Mucosa of rectum (tissue), 2 donors: ENCODE measurements at regions not wholly inside any gene's neighbourhood (a gene's known extent, or its start where the extent isn't known, plus 50 kb on each side); places are given as distances from the start of the nearest gene placed in this dataset.
A peak's percentile ranks its signal among the peaks of the same experiment; 100 is the strongest.

ENCODE experiments used
- H3K27ac ChIP-seq, 2 donors: one replicate each; pipeline ENCODE4 v1.7.0; 2013; ENCODE audit warnings: inconsistent platforms in 2 of 2, low read depth in 2 of 2, low read length in 2 of 2
- H3K27me3 ChIP-seq, 2 donors: one replicate each; pipeline ENCODE4 v1.7.0; 2013; ENCODE audit warnings: low read length in 2 of 2; ENCODE audit not compliant: control insufficient read depth in 2 of 2, insufficient read depth in 2 of 2
- H3K36me3 ChIP-seq, 2 donors: one replicate each; pipeline ENCODE4 v1.7.0; 2013; ENCODE audit warnings: low read length in 2 of 2; ENCODE audit not compliant: control insufficient read depth in 2 of 2, insufficient read depth in 2 of 2
- H3K4me1 ChIP-seq, 2 donors: one replicate each; pipeline ENCODE4 v1.7.0; 2013; ENCODE audit warnings: low read length in 2 of 2, mild to moderate bottlenecking in 1 of 2; ENCODE audit not compliant: control insufficient read depth in 2 of 2, insufficient read depth in 2 of 2
- H3K4me3 ChIP-seq, 2 donors: one replicate each; pipeline ENCODE4 v1.7.0; 2013; ENCODE audit warnings: low read length in 2 of 2
- H3K9ac ChIP-seq, 2 donors: one replicate each; pipeline ENCODE4 v1.7.0; 2013; ENCODE audit warnings: low read length in 2 of 2, low read depth in 1 of 2, mild to moderate bottlenecking in 1 of 2
- H3K9me3 ChIP-seq, 2 donors: one replicate each; pipeline ENCODE4 v1.7.0; 2013; ENCODE audit warnings: low read length in 2 of 2; ENCODE audit not compliant: control insufficient read depth in 2 of 2
- donor health status: healthy.
- donor health status: Normal muscosa, but diverticular disease.

GRCh38 chr13:33383724-33384577 lies 98.4 kb upstream of the STARD13 start:
- no peak overlapping the region for H3K27ac ChIP-seq
- no peak overlapping the region for H3K4me3 ChIP-seq
- H3K9me3 ChIP-seq = no peaks in the 10 kb centered on the region
- H3K9ac ChIP-seq = no peak overlapping the region
- no peaks in the 10 kb centered on the region for H3K36me3 ChIP-seq
- no peaks in the 10 kb centered on the region for H3K27me3 ChIP-seq
- H3K4me1 ChIP-seq = no peaks in the 10 kb centered on the region

GRCh38 chr13:33388286-33388998 lies 102.9 kb upstream of the STARD13 start:
- Histone ChIP-seq H3K9ac (no peak overlapping the region), H3K27ac (no peak overlapping the region), H3K4me1 (no peaks in the 10 kb centered on the region), H3K36me3 (no peaks in the 10 kb centered on the region), H3K4me3 (no peak overlapping the region), H3K27me3 (no peaks in the 10 kb centered on the region), H3K9me3 (no peaks in the 10 kb centered on the region)

GRCh38 chr13:33392794-33393405 lies 107.3 kb upstream of the STARD13 start:
- H3K27me3 ChIP-seq = no peaks in the 10 kb centered on the region
- H3K9me3 ChIP-seq = no peaks in the 10 kb centered on the region
- H3K4me1 ChIP-seq = no peaks in the 10 kb centered on the region
- H3K9ac ChIP-seq = no peak overlapping the region
- H3K27ac ChIP-seq = peak overlapping the region in 1 of 2 donors; percentile 7
- H3K36me3 ChIP-seq = no peaks in the 10 kb centered on the region
- H3K4me3 ChIP-seq = no peak overlapping the region

- H3K27ac ChIP-seq = no peak overlapping the region
- no peaks in the 10 kb centered on the region for H3K36me3 ChIP-seq
- H3K4me3 ChIP-seq = no peak overlapping the region
- no peaks in the 10 kb centered on the region for H3K4me1 ChIP-seq
- H3K27me3 ChIP-seq = no peaks in the 10 kb centered on the region
- no peak overlapping the region for H3K9ac ChIP-seq
- no peaks in the 10 kb centered on the region for H3K9me3 ChIP-seq
Observed at GRCh38 chr13:33394294-33394932, 108.9 kb upstream of the STARD13 start.

GRCh38 chr13:33401238-33401637 lies 115.7 kb upstream of the STARD13 start:
- Histone ChIP-seq H3K4me3 (no peak overlapping the region), H3K4me1 (no peaks in the 10 kb centered on the region), H3K27ac (no peak overlapping the region), H3K9me3 (no peaks in the 10 kb centered on the region), H3K9ac (no peak overlapping the region), H3K27me3 (no peaks in the 10 kb centered on the region), H3K36me3 (no peaks in the 10 kb centered on the region)

GRCh38 chr13:33402975-33403374 lies 117.4 kb upstream of the STARD13 start:
- no peak overlapping the region for H3K27ac ChIP-seq
- no peaks in the 10 kb centered on the region for H3K9me3 ChIP-seq

GRCh38 chr13:33403807-33404362 lies 118.3 kb upstream of the STARD13 start:
- no peaks in the 10 kb centered on the region for H3K9me3 ChIP-seq
- no peaks in the 10 kb centered on the region for H3K4me1 ChIP-seq
- H3K9ac ChIP-seq = no peak overlapping the region
- no peak overlapping the region for H3K27ac ChIP-seq
- no peaks in the 10 kb centered on the region for H3K27me3 ChIP-seq
- H3K36me3 ChIP-seq = no peaks in the 10 kb centered on the region
- no peak overlapping the region for H3K4me3 ChIP-seq

More at GRCh38 chr13:33402975-33403374, 117.4 kb upstream of the STARD13 start:
- no peaks in the 10 kb centered on the region for H3K4me1 ChIP-seq
- no peaks in the 10 kb centered on the region for H3K27me3 ChIP-seq
- H3K36me3 ChIP-seq = no peaks in the 10 kb centered on the region
- no peak overlapping the region for H3K4me3 ChIP-seq
- no peak overlapping the region for H3K9ac ChIP-seq

- Histone ChIP-seq H3K27me3 (no peaks in the 10 kb centered on the region), H3K4me3 (no peak overlapping the region), H3K27ac (no peak overlapping the region), H3K9ac (no peak overlapping the region), H3K4me1 (no peaks in the 10 kb centered on the region), H3K9me3 (no peaks in the 10 kb centered on the region), H3K36me3 (no peaks in the 10 kb centered on the region)
Observed at GRCh38 chr13:33405371-33405770, 119.8 kb upstream of the STARD13 start.

- H3K4me3 ChIP-seq = no peak overlapping the region
- H3K27me3 ChIP-seq = no peaks in the 10 kb centered on the region
- H3K27ac ChIP-seq = no peak overlapping the region
- no peak overlapping the region for H3K9ac ChIP-seq
- H3K36me3 ChIP-seq = no peaks in the 10 kb centered on the region
- H3K4me1 ChIP-seq = no peaks in the 10 kb centered on the region
- H3K9me3 ChIP-seq = no peaks in the 10 kb centered on the region
Observed at GRCh38 chr13:33409673-33410510, 124.3 kb upstream of the STARD13 start.
